HG03108 (cell line): ENCODE measurements at regions not wholly inside any gene's neighbourhood (a gene's known extent, or its start where the extent isn't known, plus 50 kb on each side); places are given as distances from the start of the nearest gene placed in this dataset.

Experiments used
- ATAC-seq: cut with Tn5 transposase; IDR thresholded peaks from one replicate; pipeline ENCODE4 v1.9.1; 2021; ENCODE audit warnings: moderate library complexity; ENCODE audit not compliant: unreplicated experiment

GRCh38 chr20:17859002-17859615 is 109.5 kb downstream of the SNX5 start:
- peak; percentile 40 for ATAC-seq

GRCh38 chr20:17858450-17859001 is 110.1 kb downstream of the SNX5 start:
- ATAC-seq = no peak

- ATAC-seq = no peak
These were observed 110.8 kb downstream of the SNX5 start for GRCh38 chr20:17857639-17858449.

- no peak for ATAC-seq
These were observed 111.6 kb downstream of the SNX5 start for GRCh38 chr20:17856837-17857605.

GRCh38 chr20:17856024-17856564 is 112.5 kb downstream of the SNX5 start:
- ATAC-seq = peak; percentile 84

- no peak for ATAC-seq
These were observed 114.2 kb downstream of the SNX5 start for GRCh38 chr20:17854307-17854903.

GRCh38 chr20:17852323-17852722 is 116.3 kb downstream of the SNX5 start:
- no peak for ATAC-seq

- no peak for ATAC-seq
These were observed 117.9 kb downstream of the SNX5 start for GRCh38 chr20:17850684-17851026.

- ATAC-seq = no peak
These were observed 118.5 kb downstream of the SNX5 start for GRCh38 chr20:17849901-17850683.

- no peak for ATAC-seq
These were observed 119.3 kb downstream of the SNX5 start for GRCh38 chr20:17849138-17849900.

GRCh38 chr20:17848249-17849048 is 120.1 kb downstream of the SNX5 start:
- ATAC-seq = peak; percentile 50

- no peak for ATAC-seq
These were observed 122.7 kb downstream of the SNX5 start for GRCh38 chr20:17845701-17846475.

GRCh38 chr20:17844549-17845298 is 123.9 kb downstream of the SNX5 start:
- ATAC-seq = no peak

GRCh38 chr20:17844133-17844429 is 124.5 kb downstream of the SNX5 start:
- ATAC-seq = no peak

- no peak for ATAC-seq
These were observed 125.1 kb downstream of the SNX5 start for GRCh38 chr20:17843246-17844132.

- no peak for ATAC-seq
These were observed 126.8 kb downstream of the SNX5 start for GRCh38 chr20:17841751-17842215.
